GM12864 (cell line): ENCODE measurements at regions not wholly inside any gene's neighbourhood (a gene's known extent, or its start where the extent isn't known, plus 50 kb on each side); places are given as distances from the start of the nearest gene placed in this dataset.

Source experiments
- DNase-seq: peaks from one replicate; pipeline ENCODE4 v3.0.0-alpha.2; 2011; ENCODE audit warnings: low read depth
- H3K4me3 ChIP-seq: 2 replicates; pipeline ENCODE4 v1.5.1; 2011; ENCODE audit warnings: mild to moderate bottlenecking, low read depth, low read length, control low read depth
- CTCF ChIP-seq: IDR thresholded peaks from 2 replicates; pipeline ENCODE4 v1.5.1; 2011; ENCODE audit warnings: low read depth, mild to moderate bottlenecking, moderate library complexity, low read length, control low read depth, inconsistent platforms; ENCODE audit errors: missing control alignments

- H3K4me3 ChIP-seq, result no peak overlapping the region
- DNase-seq, result no peak
- no peak for TF ChIP-seq CTCF
These were observed 276.1 kb upstream of the LMO3 start for GRCh38 chr12:16881986-16882570.

GRCh38 chr12:16880864-16881285 lies 274.9 kb upstream of the LMO3 start:
- DNase-seq, result no peak
- no peak for TF ChIP-seq CTCF
- H3K4me3 ChIP-seq, result no peak overlapping the region

GRCh38 chr12:16870845-16871244 lies 264.9 kb upstream of the LMO3 start:
- TF ChIP-seq CTCF, result no peak
- no peak overlapping the region for H3K4me3 ChIP-seq
- no peak for DNase-seq

DNA sequence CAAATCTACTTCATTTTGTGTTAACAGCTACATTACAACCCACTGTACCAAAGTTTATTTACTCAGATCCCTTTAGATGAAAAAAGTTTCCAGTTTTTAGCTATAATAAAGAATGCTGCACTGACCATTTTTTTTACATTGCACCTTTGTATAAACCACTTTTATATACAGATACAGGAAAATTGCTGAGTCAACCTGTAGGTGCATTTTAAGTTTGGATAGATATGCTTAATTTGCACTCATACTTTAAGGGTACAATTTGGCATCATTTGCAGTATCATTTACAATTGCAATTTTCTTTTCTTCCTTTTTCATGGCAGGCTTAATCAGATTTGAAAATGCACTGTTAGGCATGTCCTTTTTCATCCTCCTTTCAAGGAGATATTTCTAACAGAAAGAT lies 257.8 kb upstream of the LMO3 start:
- no peak overlapping the region for H3K4me3 ChIP-seq
- no peak for TF ChIP-seq CTCF
- DNase-seq, result no peak

GRCh38 chr12:16857456-16857923 lies 251.5 kb upstream of the LMO3 start:
- DNase-seq, result no peak
- no peak overlapping the region for H3K4me3 ChIP-seq
- no peak for TF ChIP-seq CTCF

GRCh38 chr12:16854465-16854864 lies 248.5 kb upstream of the LMO3 start:
- no peak for DNase-seq
- no peak for TF ChIP-seq CTCF
- H3K4me3 ChIP-seq, result no peak overlapping the region

DNA sequence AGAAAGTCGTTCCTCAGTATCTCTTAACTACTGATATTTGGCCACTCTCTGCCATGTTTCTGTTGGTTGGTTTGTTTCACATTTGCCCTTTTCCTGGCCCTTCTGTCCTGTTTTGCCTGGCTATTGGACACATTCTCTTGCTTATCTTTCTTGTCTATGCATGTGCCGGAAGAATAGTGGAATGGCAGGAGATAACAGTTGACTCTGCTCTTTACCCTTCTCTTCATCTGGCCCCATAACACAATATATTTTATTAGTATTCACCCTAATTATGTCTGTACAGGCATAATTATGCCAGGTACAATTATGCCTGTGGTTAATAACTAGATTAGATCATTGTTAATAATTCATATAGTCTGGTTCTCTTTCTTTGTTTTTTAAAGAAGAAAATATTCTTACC lies 243.5 kb upstream of the LMO3 start:
- DNase-seq, result no peak
- no peak for TF ChIP-seq CTCF
- no peak overlapping the region for H3K4me3 ChIP-seq
